B cell (primary cell): ENCODE measurements at regions not wholly inside any gene's neighbourhood (a gene's known extent, or its start where the extent isn't known, plus 50 kb on each side); places are given as distances from the start of the nearest gene placed in this dataset.
A peak's percentile ranks its signal among the peaks of the same experiment; 100 is the strongest.

ENCODE experiments used
- ATAC-seq: fragments of 200-7000 bp; cut with Tn5 transposase; one replicate; pipeline ENCODE4 v1.10.0; 2021; ENCODE audit warnings: low read depth, mild to moderate bottlenecking, moderate number of reproducible peaks, moderate library complexity
- CTCF ChIA-PET: fragments of 350-600 bp; sonication (Branson Sonifier 250); formaldehyde crosslinking; loops from one replicate; lab custom pipeline; 2021; ENCODE audit warnings: antibody characterized with exemption, inconsistent platforms; lab: Charles Lee
- POLR2A ChIA-PET: fragments of 350-600 bp; sonication (Branson Sonifier 250); formaldehyde crosslinking; loops from one replicate; lab custom pipeline; 2021; ENCODE audit warnings: antibody characterized with exemption; lab: Charles Lee
- DNase-seq: peaks from one replicate; pipeline ENCODE4 v3.0.0; 2013
- H2AFZ ChIP-seq: 2 replicates; pipeline ENCODE4 v1.6.1; 2012; ENCODE audit warnings: mild to moderate bottlenecking, low read depth, low read length; ENCODE audit not compliant: insufficient read depth, poor library complexity, severe bottlenecking
- H3K27ac ChIP-seq, 2 donors: 1 replicate in 1 of 2; 2 replicates in 1 of 2; pipeline ENCODE4 v1.5.1; 2012 to 2013; ENCODE audit warnings: low read length in 2 of 2, mild to moderate bottlenecking in 2 of 2, moderate library complexity in 1 of 2
- H3K27me3 ChIP-seq, 4 experiments: fragments of 200-600 bp in 1 of 4; sonication (generic) in 1 of 4; replicated peaks in 1 of 4; 1 replicate in 2 of 4; 2 replicates in 2 of 4; pipeline versions ENCODE4 v1.6.1 to v1.7.0; 2013 to 2016; ENCODE audit warnings: low read length in 3 of 4, mild to moderate bottlenecking in 2 of 4, mixed read lengths in 1 of 4, moderate library complexity in 1 of 4; ENCODE audit not compliant: insufficient read depth in 4 of 4, control insufficient read depth in 3 of 4; ENCODE audit errors: control extremely low read depth in 1 of 4
- H3K36me3 ChIP-seq, 2 experiments: replicated peaks in 1 of 2; 1 replicate in 1 of 2; 2 replicates in 1 of 2; pipeline versions ENCODE4 v1.6.1 to v1.7.1; 2013; ENCODE audit warnings: low read length in 1 of 2; ENCODE audit not compliant: insufficient read depth in 2 of 2, control insufficient read depth in 1 of 2; ENCODE audit errors: control extremely low read depth in 1 of 2, extremely low read depth in 1 of 2
- H3K4me1 ChIP-seq, 2 donors: fragments of 200-600 bp in 1 of 2; sonication (generic) in 1 of 2; 1 replicate in 1 of 2; 2 replicates in 1 of 2; pipeline versions ENCODE4 v1.5.1 to v1.6.1; 2013 to 2017; ENCODE audit warnings: low read length in 2 of 2; ENCODE audit not compliant: control insufficient read depth in 2 of 2, insufficient read depth in 2 of 2
- H3K4me2 ChIP-seq: replicated peaks from 2 replicates; pipeline ENCODE3; 2012; ENCODE audit warnings: mild to moderate bottlenecking, low read depth, low read length; ENCODE audit not compliant: poor library complexity, severe bottlenecking
- H3K4me3 ChIP-seq, 5 experiments: fragments of 200-600 bp in 1 of 5; sonication (generic) in 1 of 5; 1 replicate in 3 of 5; 2 replicates in 2 of 5; pipeline versions ENCODE4 v1.5.1 to v1.7.0; 2011 to 2016; ENCODE audit warnings: low read length in 4 of 5, mild to moderate bottlenecking in 4 of 5, low read depth in 2 of 5, control low read depth in 1 of 5, moderate library complexity in 1 of 5; ENCODE audit not compliant: insufficient read depth in 1 of 5; ENCODE audit errors: control extremely low read depth in 1 of 5, extremely low read depth in 1 of 5
- H3K79me2 ChIP-seq: fragments of 200-600 bp; sonication (generic); one replicate; pipeline ENCODE4 v1.6.0; 2016; ENCODE audit warnings: low read length; ENCODE audit not compliant: control insufficient read depth, insufficient read depth
- H3K9ac ChIP-seq: fragments of 200-600 bp; sonication (generic); 2 replicates; pipeline ENCODE4 v1.6.1; 2017; ENCODE audit warnings: mild to moderate bottlenecking, low read length, moderate library complexity
- H3K9me3 ChIP-seq, 3 donors: one replicate each; pipeline versions ENCODE4 v1.6.1 to v1.7.1; 2013; ENCODE audit warnings: low read length in 2 of 3; ENCODE audit not compliant: control insufficient read depth in 2 of 3, insufficient read depth in 1 of 3; ENCODE audit errors: control extremely low read depth in 1 of 3
- H4K20me1 ChIP-seq: 2 replicates; pipeline ENCODE4 v1.6.0; 2012; ENCODE audit warnings: mild to moderate bottlenecking, low read length; ENCODE audit not compliant: insufficient read depth, control insufficient read depth, poor library complexity, severe bottlenecking
- H3K27ac Mint-ChIP-seq: one replicate; pipeline ENCODE4 v1.8.0; 2021; ENCODE audit warnings: mixed read lengths
- H3K27me3 Mint-ChIP-seq: one replicate; pipeline ENCODE4 v1.8.0; 2021; ENCODE audit warnings: mixed read lengths
- H3K4me1 Mint-ChIP-seq: one replicate; pipeline ENCODE4 v1.8.0; 2021; ENCODE audit warnings: mixed read lengths
- H3K4me3 Mint-ChIP-seq: one replicate; pipeline ENCODE4 v1.8.0; 2021; ENCODE audit warnings: mixed read lengths
- H3K9me3 Mint-ChIP-seq: one replicate; pipeline ENCODE4 v1.8.0; 2022; ENCODE audit warnings: mixed read lengths; ENCODE audit not compliant: insufficient read depth
- CTCF ChIP-seq: fragments of 200-600 bp; IDR thresholded peaks from one replicate; pipeline ENCODE4 v1.8.0; 2022; ENCODE audit warnings: antibody characterized with exemption, mild to moderate bottlenecking
- EZH2 ChIP-seq: IDR thresholded peaks from 2 replicates; pipeline ENCODE4 v1.6.1; 2012; ENCODE audit warnings: borderline replicate concordance, low read depth, mild to moderate bottlenecking, moderate library complexity, low read length; ENCODE audit not compliant: insufficient read depth, poor library complexity, severe bottlenecking
- WGBS: methylation state at CpG from one replicate; pipeline ENCODE4 v1.1.5; 2013; ENCODE audit warnings: missing lambda C conversion rate; ENCODE audit not compliant: insufficient coverage; 5-methylcytosine and 5-hydroxymethylcytosine counted together
- intact Hi-C: fragments of 100-400 bp; cut with micrococcal nuclease; formaldehyde crosslinking; loops from one replicate; pipeline ENCODE4 v1.10.0; 2022

GRCh38 chr2:75416420-75417342 lies 144.1 kb downstream of the EVA1A start:
- H3K4me1 Mint-ChIP-seq = peaks cover 49% of the 10 kb centered on the region
- intact Hi-C loops = loop anchor here (1.0 to 5.0 kb wide), 3 partner anchors 11 to 36 kb away; no protein-coding TSS in a partner anchor
- H3K27me3 ChIP-seq = no peaks in the 10 kb centered on the region
- H2AFZ ChIP-seq = peak overlapping the region; percentile 77
- no peaks in the 10 kb centered on the region for H4K20me1 ChIP-seq
- peaks cover 46% of the 10 kb centered on the region for H3K79me2 ChIP-seq
- peak overlapping the region; percentile 57 to 78 for H3K27ac ChIP-seq
- DNase-seq (peak; percentile 55), ATAC-seq (peak; percentile 93)
- POLR2A ChIA-PET = interaction anchor here (1.2 to 1.7 kb wide), 2 partner anchors 8 to 15 kb away, joined by 3 to 4 read pairs; no protein-coding TSS in a partner anchor
- H3K4me3 Mint-ChIP-seq = peak overlapping the region; percentile 93
- H3K27me3 Mint-ChIP-seq = peaks cover 2% of the 10 kb centered on the region
- 6% methylated on average over 3 of the region's 5 CpGs for whole genome bisulfite sequencing
- peaks cover 3% of the 10 kb centered on the region for H3K9me3 Mint-ChIP-seq
- H3K9ac ChIP-seq = peak overlapping the region; percentile 70
- peak overlapping the region; percentile 64 for H3K4me2 ChIP-seq
- peak overlapping the region; percentile 94 for H3K27ac Mint-ChIP-seq
- H3K9me3 ChIP-seq = peaks cover 0 to 2% (median 1%) of the 10 kb centered on the region in 3 donors
- H3K4me1 ChIP-seq = peaks cover 24 to 25% of the 10 kb centered on the region in 2 donors
- no peak for TF ChIP-seq EZH2
- no peak for TF ChIP-seq CTCF
- CTCF ChIA-PET = interaction anchor here (0.8 to 2.5 kb wide), 8 partner anchors 9 to 352 kb away, joined by 3 to 14 read pairs (median 4); partner anchors contain the start of gene TACR1
- peak overlapping the region; percentile 42 to 72 (median 61) for H3K4me3 ChIP-seq
- no peaks in the 10 kb centered on the region for H3K36me3 ChIP-seq
